IMR-90 (cell line): ENCODE measurements at regions not wholly inside any gene's neighbourhood (a gene's known extent, or its start where the extent isn't known, plus 50 kb on each side); places are given as distances from the start of the nearest gene placed in this dataset.

Experiments
- ATAC-seq: fragments of 200-7000 bp; cut with Tn5 transposase; 2 replicates; pipeline ENCODE4 v1.9.1; 2020; ENCODE audit warnings: low read depth, mild to moderate bottlenecking, moderate library complexity
- BruUV-seq: library from RNA; stranded (reverse); fragments of 400-500 nt; replicated peaks from 2 replicates; lab custom pipeline; 2021; lab: Mats Ljungman, UMichigan
- CTCF ChIA-PET: fragments of 300-600 bp; formaldehyde crosslinking; extraction: SDS; loops from one replicate; lab custom pipeline; 2021; ENCODE audit warnings: antibody characterized with exemption; lab: Yijun Ruan, JAX
- POLR2A ChIA-PET: fragments of 300-600 bp; sonication (Branson Sonifier 250); formaldehyde crosslinking; loops from one replicate; lab custom pipeline; 2022; ENCODE audit warnings: antibody characterized with exemption; ENCODE audit not compliant: unreplicated experiment; lab: Charles Lee
- DNase-seq: peaks from one replicate; pipeline ENCODE4 v3.0.0; 2013
- H2AFZ ChIP-seq: replicated peaks from 2 replicates; pipeline ENCODE3; 2013; ENCODE audit warnings: low read length, mild to moderate bottlenecking; ENCODE audit not compliant: poor library complexity
- H2AK5ac ChIP-seq: 2 replicates; pipeline ENCODE4 v1.6.1; 2013; ENCODE audit warnings: low read depth, low read length, inconsistent platforms
- H2AK9ac ChIP-seq: replicated peaks from 2 replicates; pipeline ENCODE3; 2013; ENCODE audit warnings: mild to moderate bottlenecking, low read depth, low read length, moderate library complexity; ENCODE audit not compliant: poor library complexity
- H2BK120ac ChIP-seq: 2 replicates; pipeline ENCODE4 v1.6.1; 2013; ENCODE audit warnings: low read depth, low read length, inconsistent platforms
- H2BK15ac ChIP-seq: 3 replicates; pipeline ENCODE4 v1.6.1; 2013; ENCODE audit warnings: low read depth, low read length, inconsistent platforms
- H2BK20ac ChIP-seq: 2 replicates; pipeline ENCODE4 v1.6.1; 2013; ENCODE audit warnings: low read depth, mild to moderate bottlenecking, inconsistent platforms, low read length, moderate library complexity
- H2BK5ac ChIP-seq: 2 replicates; pipeline ENCODE4 v1.6.1; 2013; ENCODE audit warnings: mild to moderate bottlenecking, low read depth, low read length, inconsistent platforms; ENCODE audit not compliant: poor library complexity, severe bottlenecking
- H3K14ac ChIP-seq: replicated peaks from 2 replicates; pipeline ENCODE4 v1.6.1; 2013; ENCODE audit warnings: low read depth, low read length, inconsistent platforms
- H3K18ac ChIP-seq: 2 replicates; pipeline ENCODE4 v1.6.1; 2013; ENCODE audit warnings: low read depth, low read length, control low read depth
- H3K23ac ChIP-seq: 2 replicates; pipeline ENCODE4 v1.6.1; 2013; ENCODE audit warnings: low read depth, low read length, inconsistent platforms
- H3K27ac ChIP-seq: 2 replicates; pipeline ENCODE4 v1.5.1; 2013; ENCODE audit warnings: mild to moderate bottlenecking, control low read depth, low read length; ENCODE audit not compliant: insufficient read depth
- H3K27me3 ChIP-seq: 2 replicates; pipeline ENCODE4 v1.6.1; 2013; ENCODE audit warnings: low read length; ENCODE audit not compliant: control insufficient read depth, insufficient read depth
- H3K36me3 ChIP-seq: 2 replicates; pipeline ENCODE4 v1.6.1; 2013; ENCODE audit warnings: low read length, mixed read lengths; ENCODE audit not compliant: control insufficient read depth, insufficient read depth
- H3K4ac ChIP-seq: 2 replicates; pipeline ENCODE4 v1.6.1; 2013; ENCODE audit warnings: low read depth, low read length, inconsistent platforms
- H3K4me1 ChIP-seq: 2 replicates; pipeline ENCODE4 v1.6.1; 2013; ENCODE audit warnings: low read length, mixed read lengths; ENCODE audit not compliant: control insufficient read depth, insufficient read depth
- H3K4me2 ChIP-seq: 2 replicates; pipeline ENCODE4 v1.6.1; 2013; ENCODE audit warnings: low read depth, mild to moderate bottlenecking, control low read depth, low read length, moderate library complexity
- H3K4me3 ChIP-seq: 2 replicates; pipeline ENCODE4 v1.5.1; 2013; ENCODE audit warnings: low read depth, mild to moderate bottlenecking, control low read depth, low read length, moderate library complexity; ENCODE audit not compliant: insufficient read depth
- H3K56ac ChIP-seq: 2 replicates; pipeline ENCODE4 v1.6.1; 2013; ENCODE audit warnings: low read length, inconsistent platforms; ENCODE audit not compliant: insufficient read depth; ENCODE audit errors: extremely low read depth
- H3K79me1 ChIP-seq, 2 experiments: 2 replicates each; pipeline ENCODE4 v1.6.1; 2013; ENCODE audit warnings: low read length in 2 of 2, inconsistent platforms in 1 of 2, low read depth in 1 of 2
- H3K9ac ChIP-seq: 2 replicates; pipeline ENCODE4 v1.6.1; 2013; ENCODE audit warnings: low read depth, low read length, control low read depth
- H3K9me1 ChIP-seq: 2 replicates; pipeline ENCODE4 v1.6.1; 2013; ENCODE audit warnings: low read length, inconsistent platforms; ENCODE audit not compliant: insufficient read depth
- H3K9me3 ChIP-seq: 2 replicates; pipeline ENCODE4 v1.6.1; 2013; ENCODE audit warnings: low read length; ENCODE audit not compliant: control insufficient read depth, insufficient read depth
- H4K20me1 ChIP-seq: 2 replicates; pipeline ENCODE4 v1.6.1; 2013; ENCODE audit warnings: low read length, inconsistent platforms; ENCODE audit not compliant: insufficient read depth
- H4K5ac ChIP-seq: 2 replicates; pipeline ENCODE4 v1.6.1; 2013; ENCODE audit warnings: mild to moderate bottlenecking, low read depth, low read length, control low read depth
- H4K8ac ChIP-seq, 2 experiments: 2 replicates each; pipeline ENCODE4 v1.6.1; 2013; ENCODE audit warnings: low read depth in 2 of 2, low read length in 2 of 2, control low read depth in 1 of 2, inconsistent platforms in 1 of 2
- H4K91ac ChIP-seq: 2 replicates; pipeline ENCODE4 v1.6.1; 2013; ENCODE audit warnings: low read depth, low read length, inconsistent platforms; ENCODE audit not compliant: insufficient read depth
- MAZ ChIP-seq: IDR thresholded peaks from 2 replicates; pipeline ENCODE4 v1.6.1; 2012; ENCODE audit warnings: low read depth, mild to moderate bottlenecking, low read length, improper control_type of control experiment, moderate library complexity, borderline replicate concordance
- MXI1 ChIP-seq: IDR thresholded peaks from 2 replicates; pipeline ENCODE4 v1.6.1; 2012; ENCODE audit warnings: low read depth, mild to moderate bottlenecking, low read length, moderate library complexity, borderline replicate concordance
- RAD21 ChIP-seq: IDR thresholded peaks from 2 replicates; pipeline ENCODE4 v1.6.1; 2012; ENCODE audit warnings: low read length, improper control_type of control experiment
- RFX5 ChIP-seq: IDR thresholded peaks from 2 replicates; pipeline ENCODE4 v1.8.0; 2012; ENCODE audit warnings: low read depth, mild to moderate bottlenecking, low read length, moderate library complexity
- SMC3 ChIP-seq: fragments of 150-350 bp; IDR thresholded peaks from 2 replicates; pipeline ENCODE4 v1.6.1; 2016; ENCODE audit warnings: low read depth, mild to moderate bottlenecking, antibody characterized with exemption, low read length, moderate library complexity
- WGBS, 2 experiments: methylation state at CpG; one replicate each; pipeline versions ENCODE4 v1.1.5 to v1.1.7; 2013; ENCODE audit warnings: missing lambda C conversion rate in 2 of 2; ENCODE audit not compliant: insufficient read length in 1 of 2; ENCODE audit errors: extremely low coverage in 2 of 2; 5-methylcytosine and 5-hydroxymethylcytosine counted together
- dilution Hi-C: fragments of 300-500 bp; cut with HindIII; formaldehyde crosslinking; loops from one replicate; pipeline ENCODE4 v1.14.3; 2018; ENCODE audit warnings: low sequenced_read_pairs; ENCODE audit not compliant: unreplicated experiment
- in situ Hi-C: fragments of 300-500 bp; cut with MboI; formaldehyde crosslinking; loops from 3 replicates; pipeline ENCODE4 v1.14.3; 2019; ENCODE audit warnings: low sequenced_read_pairs, inconsistent platforms, mixed read lengths
- intact Hi-C: fragments of 100-400 bp; cut with micrococcal nuclease; formaldehyde crosslinking; loops from 2 replicates; pipeline ENCODE4 v1.10.0; 2022

DNA sequence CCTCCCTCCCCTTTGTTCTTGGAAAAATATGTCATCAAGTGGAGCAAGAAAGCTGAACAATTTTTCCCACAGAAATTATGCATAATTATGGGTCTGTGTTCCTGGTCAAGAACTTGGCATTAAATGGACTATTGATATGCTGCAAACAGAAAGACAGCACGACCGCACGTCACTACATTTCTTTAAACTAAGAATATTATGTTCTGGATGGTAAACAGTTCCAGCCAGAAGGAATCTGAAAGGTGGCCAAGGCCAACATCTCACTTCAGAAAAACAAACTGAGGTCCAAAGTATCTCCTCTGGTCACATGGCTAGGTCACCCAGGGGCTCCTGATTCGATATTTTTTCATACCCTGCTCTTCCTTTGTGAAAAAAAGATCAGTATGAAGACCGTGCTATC, 173.3 kb upstream of the GAS1 start:
- Histone ChIP-seq H4K91ac (no peak overlapping the region), H3K27me3 (no peaks in the 10 kb centered on the region), H3K18ac (no peak overlapping the region), H2BK5ac (no peak overlapping the region), H4K20me1 (no peaks in the 10 kb centered on the region), H3K79me1 (no peaks in the 10 kb centered on the region), H3K27ac (no peak overlapping the region), H3K4ac (no peak overlapping the region), H3K36me3 (no peaks in the 10 kb centered on the region), H3K56ac (no peak overlapping the region), H3K4me3 (no peak overlapping the region), H3K23ac (no peak overlapping the region), H3K4me2 (no peak overlapping the region), H2AFZ (no peak overlapping the region), H2AK9ac (no peak overlapping the region), H3K14ac (no peak overlapping the region), H4K8ac (no peak overlapping the region), H3K9me3 (no peaks in the 10 kb centered on the region), H2BK15ac (0 out of 3 replicates have a peak overlapping the region, but pooled peaks have one; percentile 50), H3K9me1 (peaks cover 3% of the 10 kb centered on the region; the same call in 1 of the 2 replicates), H3K4me1 (peaks cover 5% of the 10 kb centered on the region), H4K5ac (no peak overlapping the region; the same call in 1 of the 2 replicates), H2BK120ac (no peak overlapping the region), H2BK20ac (no peak overlapping the region), H3K9ac (no peak overlapping the region), H2AK5ac (no peak overlapping the region)
- no peak for DNase-seq
- no peak for TF ChIP-seq SMC3
- no peak for TF ChIP-seq RAD21
- no peak for TF ChIP-seq MXI1
- no peak for TF ChIP-seq RFX5
- TF ChIP-seq MAZ, result no peak
- in situ Hi-C loops, result no loop called here
- CTCF ChIA-PET, result interaction anchor here (1.1 to 1.2 kb wide), 2 partner anchors 127 to 686 kb away, joined by 3 read pairs; no protein-coding TSS in a partner anchor
- ATAC-seq, result no peak
- dilution Hi-C loops, result no loop called here
- intact Hi-C loops, result no loop called here
- POLR2A ChIA-PET, result no interaction called here
- no TSS peak for BruUV-seq
- no CpG with 5 or more reads among the region's 5 CpGs for WGBS, 2 experiments
